ENCODE measurements at regions not wholly inside any gene's neighbourhood (a gene's known extent, or its start where the extent isn't known, plus 50 kb on each side); places are given as distances from the start of the nearest gene placed in this dataset.

GRCh38 chr1:8203056-8203455 lies 114.9 kb upstream of the SLC45A1 start:
- no peak overlapping the region for H3K4me3 ChIP-seq (ENCODE audit: low read depth, low read length)
- no peak for DNase-seq (ENCODE audit: low read depth, low spot score)
- ChIA-PET POLR2A (no interaction called here), CTCF (interaction anchor here (0.6 to 1.4 kb wide), 3 partner anchors 36 to 171 kb away, joined by 3 to 5 read pairs (median 4); no protein-coding TSS in a partner anchor)
- no peak for TF ChIP-seq CTCF (IDR thresholded peaks at IDR 0.05; ENCODE audit: insufficient read depth, low read length, missing control alignments)

GRCh38 chr1:8202182-8202905 lies 115.6 kb upstream of the SLC45A1 start:
- H3K4me3 ChIP-seq (ENCODE audit: low read depth, low read length): no peak overlapping the region; the same call in 1 of the 2 replicates
- POLR2A ChIA-PET: interaction anchor here (0.6 to 0.9 kb wide), 2 partner anchors 9 to 28 kb away, joined by 4 to 5 read pairs; no protein-coding TSS in a partner anchor
- CTCF ChIA-PET: interaction anchor here (0.5 to 1.6 kb wide), 4 partner anchors 9 to 171 kb away, joined by 3 to 5 read pairs (median 4); no protein-coding TSS in a partner anchor
- TF ChIP-seq CTCF (IDR thresholded peaks at IDR 0.05; ENCODE audit: insufficient read depth, low read length, missing control alignments): no peak
- DNase-seq (ENCODE audit: low read depth, low spot score): peak; percentile 78

GRCh38 chr1:8201331-8201861 lies 116.5 kb upstream of the SLC45A1 start:
- TF ChIP-seq CTCF (IDR thresholded peaks at IDR 0.05; ENCODE audit: insufficient read depth, low read length, missing control alignments): no peak
- ChIA-PET CTCF (interaction anchor here (0.9 to 1.6 kb wide), 3 partner anchors 11 to 170 kb away, joined by 3 to 4 read pairs (median 4); no protein-coding TSS in a partner anchor), POLR2A (interaction anchor here (0.6 to 1.1 kb wide), 3 partner anchors 109 to 194 kb away, joined by 3 read pairs; no protein-coding TSS in a partner anchor)
- H3K4me3 ChIP-seq (ENCODE audit: low read depth, low read length): no peak overlapping the region
- no peak for DNase-seq (ENCODE audit: low read depth, low spot score)

- ChIA-PET POLR2A (interaction anchor here (0.6 to 1.1 kb wide), 3 partner anchors 66 to 173 kb away, joined by 3 read pairs; no protein-coding TSS in a partner anchor), CTCF (interaction anchor here (0.9 to 1.6 kb wide), 3 partner anchors 12 to 169 kb away, joined by 3 to 4 read pairs (median 3); no protein-coding TSS in a partner anchor)
- TF ChIP-seq CTCF (IDR thresholded peaks at IDR 0.05; ENCODE audit: insufficient read depth, low read length, missing control alignments): no peak
- no peak for DNase-seq (ENCODE audit: low read depth, low spot score)
- no peak overlapping the region for H3K4me3 ChIP-seq (ENCODE audit: low read depth, low read length)
Measured at GRCh38 chr1:8200317-8201115, 117.4 kb upstream of the SLC45A1 start.

GRCh38 chr1:8198522-8198921 lies 119.4 kb upstream of the SLC45A1 start:
- CTCF ChIA-PET: interaction anchor here (0.6 to 1.6 kb wide), 3 partner anchors 137 to 184 kb away, joined by 3 to 7 read pairs (median 4); no protein-coding TSS in a partner anchor
- no peak for DNase-seq (ENCODE audit: low read depth, low spot score)

More at GRCh38 chr1:8198522-8198921, 119.4 kb upstream of the SLC45A1 start:
- no peak for TF ChIP-seq CTCF (IDR thresholded peaks at IDR 0.05; ENCODE audit: insufficient read depth, low read length, missing control alignments)
- POLR2A ChIA-PET: interaction anchor here (1.3 kb wide), 1 partner anchor 61 kb away, joined by 3 read pairs; no protein-coding TSS in a partner anchor
- no peak overlapping the region for H3K4me3 ChIP-seq (ENCODE audit: low read depth, low read length)
